AG04449 (cell line): ENCODE measurements at regions not wholly inside any gene's neighbourhood (a gene's known extent, or its start where the extent isn't known, plus 50 kb on each side); places are given as distances from the start of the nearest gene placed in this dataset.

ENCODE experiments used
- CTCF ChIA-PET: fragments of 350-600 bp; formaldehyde crosslinking; extraction: SDS; loops from one replicate; lab custom pipeline; 2021; ENCODE audit warnings: antibody characterized with exemption; lab: Yijun Ruan, JAX
- POLR2A ChIA-PET: fragments of 400-600, 350-600 bp; formaldehyde crosslinking; extraction: SDS; loops from one replicate; lab custom pipeline; 2020; ENCODE audit warnings: antibody characterized with exemption, inconsistent platforms; lab: Yijun Ruan, JAX
- DNase-seq: peaks from one replicate; pipeline ENCODE4 v3.0.0-alpha.2; 2010; ENCODE audit warnings: low read depth, low spot score
- H3K4me3 ChIP-seq: 2 replicates; pipeline ENCODE4 v1.5.1; 2011; ENCODE audit warnings: low read depth, mild to moderate bottlenecking, control low read depth, low read length
- TF ChIP-seq, protein P1 (sequence below): IDR thresholded peaks from one replicate; pipeline ENCODE4 v1.5.1; 2011; ENCODE audit warnings: mild to moderate bottlenecking, moderate library complexity, low read length, control low read depth, inconsistent platforms; ENCODE audit not compliant: insufficient read depth; ENCODE audit errors: missing control alignments

DNA sequence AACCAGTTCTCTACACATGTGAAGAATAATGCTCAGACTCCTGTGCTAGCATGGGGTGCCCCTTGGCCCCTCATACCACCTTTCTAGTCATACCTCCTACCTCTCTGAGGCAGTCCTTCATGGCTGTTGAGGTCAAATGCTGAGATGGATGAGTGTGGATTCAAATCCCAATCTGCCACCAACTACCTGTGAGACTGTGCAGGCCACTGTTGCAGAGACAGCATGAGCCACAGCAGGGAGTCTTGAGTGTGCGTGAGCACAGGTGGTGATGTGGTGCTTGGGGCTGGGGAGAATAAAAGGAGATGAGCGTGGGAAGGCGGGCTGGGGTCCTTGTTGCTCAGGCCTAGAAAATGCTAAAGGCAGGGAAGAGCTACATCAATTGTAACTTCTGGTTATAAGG, 218.0 kb upstream of the E2F8 start:
- no peak overlapping the region for H3K4me3 ChIP-seq
- DNase-seq = no peak
- CTCF ChIA-PET = no interaction called here
- TF ChIP-seq, protein P1, sequence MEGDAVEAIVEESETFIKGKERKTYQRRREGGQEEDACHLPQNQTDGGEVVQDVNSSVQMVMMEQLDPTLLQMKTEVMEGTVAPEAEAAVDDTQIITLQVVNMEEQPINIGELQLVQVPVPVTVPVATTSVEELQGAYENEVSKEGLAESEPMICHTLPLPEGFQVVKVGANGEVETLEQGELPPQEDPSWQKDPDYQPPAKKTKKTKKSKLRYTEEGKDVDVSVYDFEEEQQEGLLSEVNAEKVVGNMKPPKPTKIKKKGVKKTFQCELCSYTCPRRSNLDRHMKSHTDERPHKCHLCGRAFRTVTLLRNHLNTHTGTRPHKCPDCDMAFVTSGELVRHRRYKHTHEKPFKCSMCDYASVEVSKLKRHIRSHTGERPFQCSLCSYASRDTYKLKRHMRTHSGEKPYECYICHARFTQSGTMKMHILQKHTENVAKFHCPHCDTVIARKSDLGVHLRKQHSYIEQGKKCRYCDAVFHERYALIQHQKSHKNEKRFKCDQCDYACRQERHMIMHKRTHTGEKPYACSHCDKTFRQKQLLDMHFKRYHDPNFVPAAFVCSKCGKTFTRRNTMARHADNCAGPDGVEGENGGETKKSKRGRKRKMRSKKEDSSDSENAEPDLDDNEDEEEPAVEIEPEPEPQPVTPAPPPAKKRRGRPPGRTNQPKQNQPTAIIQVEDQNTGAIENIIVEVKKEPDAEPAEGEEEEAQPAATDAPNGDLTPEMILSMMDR = no peak
- POLR2A ChIA-PET = no interaction called here

DNA sequence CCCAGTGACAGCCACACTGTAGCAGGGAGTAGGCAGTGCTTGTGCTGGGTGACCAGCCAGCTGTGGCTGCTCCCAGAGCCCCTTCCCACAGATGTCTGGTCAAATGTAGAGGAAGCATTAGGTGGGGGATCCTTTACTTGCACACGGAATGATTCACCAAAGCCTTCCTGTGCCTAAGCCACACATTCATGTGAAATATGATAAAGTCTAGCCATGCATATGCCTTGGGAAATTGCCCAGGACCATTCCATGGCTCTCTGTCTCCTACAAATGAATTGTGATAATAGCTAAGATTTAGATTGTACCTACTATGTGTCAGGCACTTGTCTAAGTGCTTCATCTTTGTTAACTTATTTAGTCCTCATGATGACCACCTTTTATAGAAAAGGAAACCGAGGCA, 217.5 kb upstream of the E2F8 start:
- POLR2A ChIA-PET = no interaction called here

DNA sequence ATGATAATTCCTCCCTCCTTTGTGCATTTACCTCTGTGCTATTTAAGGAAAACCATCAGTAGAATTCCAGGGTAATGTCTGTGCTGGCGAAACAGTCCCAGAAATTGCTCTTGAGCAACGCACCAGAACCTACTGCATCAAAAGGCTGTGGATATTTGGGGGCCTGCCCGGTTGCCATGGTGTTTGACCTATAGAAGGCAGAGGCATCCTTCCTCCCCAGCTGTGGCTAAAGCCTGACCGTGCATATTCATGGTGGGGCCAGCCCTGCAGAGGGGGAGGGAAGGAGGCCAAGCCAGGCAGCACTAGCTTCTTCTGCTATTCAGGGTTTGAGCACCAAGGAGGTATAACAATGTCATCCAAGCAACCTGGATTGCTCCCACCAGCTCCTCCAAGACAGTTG, 215.0 kb upstream of the E2F8 start:
- DNase-seq = no peak
- CTCF ChIA-PET = interaction anchor here (1.2 kb wide), 1 partner anchor 98 kb away, joined by 3 read pairs; no protein-coding TSS in a partner anchor
- POLR2A ChIA-PET = no interaction called here
- H3K4me3 ChIP-seq = no peak overlapping the region
- TF ChIP-seq, protein P1 = no peak

More for the DNA sequence above, 217.5 kb upstream of the E2F8 start:
- TF ChIP-seq, protein P1 = no peak
- H3K4me3 ChIP-seq = no peak overlapping the region
- CTCF ChIA-PET = no interaction called here
- DNase-seq = no peak

DNA sequence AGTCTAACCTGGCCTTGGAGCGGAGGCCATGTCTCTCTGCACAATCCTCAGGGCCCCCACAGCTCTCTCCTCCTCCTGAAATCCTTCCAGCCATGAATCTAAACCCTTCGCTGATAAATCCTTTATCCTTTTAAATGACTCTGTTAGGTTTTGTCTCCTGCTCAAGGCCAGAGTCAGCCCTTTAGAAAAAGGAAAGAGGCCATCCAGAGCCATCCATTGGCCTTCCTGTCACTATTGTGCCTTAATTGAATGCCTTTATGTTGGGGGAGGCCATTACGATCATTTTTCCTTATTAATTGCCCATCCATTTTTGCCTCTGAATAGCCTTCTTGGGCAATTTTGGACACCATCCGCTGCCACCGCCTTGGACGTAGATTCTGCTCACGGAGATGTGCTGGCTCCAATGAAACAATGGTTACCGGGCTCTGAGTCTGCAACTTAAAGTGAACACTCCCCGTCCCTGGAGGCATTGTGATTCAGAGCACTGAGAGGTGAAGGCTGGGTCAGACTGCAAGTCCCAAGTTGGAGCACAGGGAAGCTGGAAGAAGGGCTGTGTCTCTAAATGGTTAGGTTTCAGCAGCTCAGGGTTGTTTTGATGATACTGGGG, 213.0 kb upstream of the E2F8 start:
- CTCF ChIA-PET = no interaction called here
- no peak overlapping the region for H3K4me3 ChIP-seq
- TF ChIP-seq, protein P1 = no peak
- POLR2A ChIA-PET = no interaction called here
- DNase-seq = no peak

DNA sequence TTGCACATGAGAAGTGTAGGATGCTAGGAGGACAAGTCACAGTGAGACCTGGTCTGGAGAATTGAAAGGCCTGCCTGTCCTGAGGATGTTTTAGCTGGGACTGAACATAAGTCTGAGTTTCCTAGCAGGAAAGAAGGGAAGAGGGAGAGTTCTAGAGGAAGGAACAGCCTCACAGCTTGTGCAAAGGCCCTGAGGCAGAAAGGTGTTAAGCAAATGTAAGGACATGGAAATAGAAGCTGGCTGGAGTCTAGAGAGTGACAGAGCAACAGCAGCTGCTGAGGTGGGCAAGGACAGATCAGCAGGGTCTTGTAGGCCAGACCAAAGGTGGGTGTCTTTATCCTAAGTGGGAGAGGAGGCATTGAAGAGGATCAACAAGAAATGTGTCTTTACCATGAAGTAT, 210.9 kb upstream of the E2F8 start:
- ChIA-PET POLR2A (no interaction called here), CTCF (no interaction called here)
- H3K4me3 ChIP-seq = no peak overlapping the region
- no peak for DNase-seq
- TF ChIP-seq, protein P1 = no peak

DNA sequence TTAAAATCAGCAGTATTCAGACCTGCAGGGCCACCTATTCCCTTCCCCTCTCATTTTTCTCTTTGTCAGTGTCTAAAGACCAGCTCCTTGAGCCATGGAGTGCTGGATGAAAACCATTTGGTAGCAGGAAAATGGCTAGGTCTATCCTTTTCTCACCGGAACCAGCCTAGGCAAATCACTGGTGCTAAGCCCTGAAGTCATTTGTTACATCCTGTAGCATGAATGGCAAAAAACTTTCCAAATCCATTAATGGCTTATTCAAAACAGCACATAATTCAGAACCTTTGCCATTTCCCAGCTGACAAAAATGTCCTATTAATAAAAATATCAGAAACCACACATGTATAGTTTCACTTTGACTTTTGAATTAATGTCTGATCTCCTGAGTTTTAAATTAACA, 209.5 kb upstream of the E2F8 start:
- ChIA-PET CTCF (no interaction called here), POLR2A (no interaction called here)
- TF ChIP-seq, protein P1 = no peak
- no peak overlapping the region for H3K4me3 ChIP-seq
- DNase-seq = no peak
